ENCODE measurements at regions not wholly inside any gene's neighbourhood (a gene's known extent, or its start where the extent isn't known, plus 50 kb on each side); places are given as distances from the start of the nearest gene placed in this dataset.

GRCh38 chr21:17059936-17060335, 452.9 kb upstream of the CXADR start:
- TF ChIP-seq, protein P1, sequence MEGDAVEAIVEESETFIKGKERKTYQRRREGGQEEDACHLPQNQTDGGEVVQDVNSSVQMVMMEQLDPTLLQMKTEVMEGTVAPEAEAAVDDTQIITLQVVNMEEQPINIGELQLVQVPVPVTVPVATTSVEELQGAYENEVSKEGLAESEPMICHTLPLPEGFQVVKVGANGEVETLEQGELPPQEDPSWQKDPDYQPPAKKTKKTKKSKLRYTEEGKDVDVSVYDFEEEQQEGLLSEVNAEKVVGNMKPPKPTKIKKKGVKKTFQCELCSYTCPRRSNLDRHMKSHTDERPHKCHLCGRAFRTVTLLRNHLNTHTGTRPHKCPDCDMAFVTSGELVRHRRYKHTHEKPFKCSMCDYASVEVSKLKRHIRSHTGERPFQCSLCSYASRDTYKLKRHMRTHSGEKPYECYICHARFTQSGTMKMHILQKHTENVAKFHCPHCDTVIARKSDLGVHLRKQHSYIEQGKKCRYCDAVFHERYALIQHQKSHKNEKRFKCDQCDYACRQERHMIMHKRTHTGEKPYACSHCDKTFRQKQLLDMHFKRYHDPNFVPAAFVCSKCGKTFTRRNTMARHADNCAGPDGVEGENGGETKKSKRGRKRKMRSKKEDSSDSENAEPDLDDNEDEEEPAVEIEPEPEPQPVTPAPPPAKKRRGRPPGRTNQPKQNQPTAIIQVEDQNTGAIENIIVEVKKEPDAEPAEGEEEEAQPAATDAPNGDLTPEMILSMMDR (IDR thresholded peaks at IDR 0.05 in 4 of 5, conservative IDR thresholded peaks at IDR 0.05 in 1 of 5): no peak
- no peak for TF ChIP-seq POLR2A (IDR thresholded peaks at IDR 0.05)

All from gastrocnemius medialis (tissue), 4 donors.